NOMO-1 treated with dmso at 0.1 percent for 144 hours (cell line): ENCODE measurements at regions not wholly inside any gene's neighbourhood (a gene's known extent, or its start where the extent isn't known, plus 50 kb on each side); places are given as distances from the start of the nearest gene placed in this dataset.
"Not testable (repeated sequence)": the region's sequence is repeated elsewhere in the genome, so short reads cannot be mapped to it uniquely, and the experiment has no call there.

Experiments
- DNase-seq: peaks from one replicate; lab custom pipeline; 2025; ENCODE audit not compliant: unreplicated experiment; lab: John Stamatoyannopoulos, UW

DNA sequence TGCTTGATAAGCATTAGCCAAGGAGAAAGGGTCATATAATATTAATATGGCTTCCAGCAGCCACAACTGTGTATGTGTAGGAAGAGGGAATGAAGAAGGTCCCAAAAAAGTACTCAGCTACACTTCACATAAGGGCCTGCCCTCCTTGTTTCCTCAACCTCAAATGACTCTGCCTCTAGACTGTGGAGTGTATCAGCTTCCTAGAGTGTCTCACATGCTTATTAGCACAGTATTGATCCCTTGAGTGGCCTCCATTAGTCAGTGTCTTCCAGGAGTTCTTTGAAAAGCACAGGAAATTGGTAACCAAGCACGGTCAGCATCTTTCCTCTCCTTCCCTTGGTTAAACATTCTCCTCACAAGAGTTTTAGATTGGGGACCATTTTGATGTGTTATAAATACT, 190.4 kb upstream of the ATP10B start:
- DNase-seq, result no peak

DNA sequence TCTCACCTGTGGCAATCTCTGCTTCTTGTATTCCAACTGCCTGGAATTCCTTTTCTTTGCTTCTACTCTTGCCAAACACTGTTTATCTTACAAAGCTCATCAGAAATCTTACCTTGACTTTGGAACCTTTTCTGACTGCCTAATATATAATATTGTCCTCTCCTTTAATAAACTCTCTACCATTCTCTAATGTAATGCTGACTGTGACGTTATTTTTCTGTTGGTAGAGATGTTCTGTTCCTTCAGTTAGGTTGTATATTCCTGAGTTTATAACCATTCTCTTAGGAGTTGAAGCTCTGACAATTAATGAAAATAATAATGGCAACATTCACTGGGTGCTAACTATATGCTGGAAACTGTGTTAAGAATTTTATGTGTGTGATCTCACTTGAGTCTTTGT, 188.8 kb upstream of the ATP10B start:
- DNase-seq, result no peak

DNA sequence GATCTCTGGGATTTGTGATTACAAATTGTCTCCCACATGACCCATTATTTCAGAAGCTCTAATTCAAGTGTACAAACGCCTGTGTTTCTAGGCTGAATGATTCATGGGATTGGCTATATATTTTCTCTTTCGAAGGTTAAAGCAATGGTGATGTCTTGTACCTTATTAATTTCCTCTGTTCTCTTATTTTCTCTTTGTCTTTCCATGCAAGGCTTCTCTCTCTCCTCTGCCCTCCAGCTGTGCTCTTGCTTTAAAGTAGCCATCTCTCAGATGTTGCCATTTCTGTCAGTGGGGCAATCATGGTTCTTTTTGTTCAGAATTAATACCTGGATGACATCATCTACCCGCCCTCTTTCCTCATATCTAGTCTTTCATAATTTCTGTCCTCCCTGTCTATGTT, 184.3 kb upstream of the ATP10B start:
- DNase-seq, result no peak

DNA sequence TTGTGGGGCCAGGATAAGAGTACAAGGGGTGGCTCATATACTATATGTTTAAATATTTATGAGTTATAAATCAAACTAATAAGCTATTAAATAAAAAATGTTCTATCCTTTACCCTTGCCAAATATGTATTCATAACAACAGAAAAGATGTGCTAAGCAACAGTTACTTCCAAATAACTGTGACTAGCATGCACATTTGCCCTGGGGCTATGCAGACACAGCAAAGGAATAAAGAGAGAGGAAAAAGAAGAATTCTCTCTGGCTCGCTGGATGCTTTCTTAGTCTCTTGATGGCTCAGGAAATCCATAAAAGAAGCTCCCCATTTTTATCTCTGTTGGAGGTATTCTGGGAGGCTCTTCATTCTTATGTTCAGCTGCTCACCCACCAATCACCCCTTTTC, 182.4 kb upstream of the ATP10B start:
- no peak for DNase-seq

DNA sequence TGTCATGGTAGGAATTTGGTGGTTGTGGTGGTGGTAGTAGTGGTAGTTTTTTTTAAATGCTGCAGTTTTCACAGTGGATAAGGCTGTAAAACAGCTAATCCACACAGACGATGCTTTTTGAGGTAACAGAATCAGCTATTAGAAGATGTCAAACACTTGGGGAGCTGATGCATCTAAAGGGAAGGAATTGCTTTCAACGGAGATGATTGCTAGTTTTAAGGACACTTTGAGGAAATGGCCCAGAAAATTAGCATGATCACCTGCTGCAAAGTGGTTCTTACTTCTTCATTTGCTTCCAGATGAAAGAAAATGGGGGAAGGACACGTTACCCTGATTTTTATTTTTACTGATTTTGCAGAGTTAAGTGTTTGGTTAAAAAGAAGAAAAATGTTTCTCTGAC, 178.2 kb upstream of the ATP10B start:
- no peak for DNase-seq

DNA sequence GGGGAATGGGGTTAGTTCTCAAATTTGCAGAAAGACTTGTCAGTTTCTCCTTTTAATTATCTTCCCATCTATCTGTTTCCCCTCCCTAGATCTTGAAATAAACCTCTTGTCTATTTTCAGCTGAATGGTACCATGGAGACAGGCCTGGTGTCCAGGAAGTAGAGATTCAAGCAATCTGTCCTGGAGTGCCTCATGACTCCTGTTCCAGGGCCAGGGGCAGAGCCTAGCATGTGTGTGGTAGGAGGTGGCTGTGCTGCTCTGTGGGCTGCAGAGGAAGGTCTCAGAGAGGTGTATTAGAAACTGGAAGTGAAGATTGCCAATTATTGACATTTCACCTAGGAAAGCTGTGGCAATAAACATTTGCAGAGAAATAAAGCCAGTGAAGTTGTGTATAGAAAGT, 175.8 kb upstream of the ATP10B start:
- DNase-seq, result peak; percentile 42

DNA sequence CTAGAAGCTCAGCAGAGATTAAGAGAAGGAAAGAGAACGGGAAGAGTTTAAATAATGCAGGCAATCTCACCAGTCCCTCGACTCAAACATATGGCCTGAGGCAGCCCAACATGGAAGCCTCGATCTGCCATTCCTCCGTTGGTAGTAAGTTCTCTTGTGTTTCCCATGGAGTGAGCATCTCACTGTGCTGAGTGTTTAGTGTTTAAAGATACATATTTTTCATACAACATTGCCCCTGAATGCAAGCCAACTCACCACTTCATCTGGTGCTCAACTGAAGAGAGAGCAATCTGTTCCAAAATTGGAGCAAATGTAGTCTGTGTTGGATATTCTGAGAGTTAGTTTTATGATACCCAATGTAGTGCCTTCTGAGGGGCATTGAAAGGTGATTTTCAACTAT, 171.5 kb upstream of the ATP10B start:
- no peak for DNase-seq

DNA sequence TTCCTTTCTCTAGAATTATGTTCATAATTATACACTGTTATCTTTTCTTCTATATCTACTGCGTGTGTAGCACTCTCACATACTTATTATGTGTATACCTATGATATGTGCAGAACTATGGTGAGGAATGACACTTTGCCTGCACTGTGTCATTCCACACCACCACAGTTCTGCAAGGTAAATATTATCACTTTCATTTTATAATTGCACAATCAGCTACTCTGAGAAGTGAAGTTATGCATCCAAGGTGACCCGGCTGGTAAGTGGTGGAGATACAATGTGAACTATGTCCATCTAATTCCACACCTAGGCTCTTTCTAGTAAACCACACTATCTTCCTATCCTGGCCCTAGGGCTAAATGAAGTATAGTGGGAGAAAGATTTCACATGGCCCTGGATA, 170.1 kb upstream of the ATP10B start:
- no peak for DNase-seq

DNA sequence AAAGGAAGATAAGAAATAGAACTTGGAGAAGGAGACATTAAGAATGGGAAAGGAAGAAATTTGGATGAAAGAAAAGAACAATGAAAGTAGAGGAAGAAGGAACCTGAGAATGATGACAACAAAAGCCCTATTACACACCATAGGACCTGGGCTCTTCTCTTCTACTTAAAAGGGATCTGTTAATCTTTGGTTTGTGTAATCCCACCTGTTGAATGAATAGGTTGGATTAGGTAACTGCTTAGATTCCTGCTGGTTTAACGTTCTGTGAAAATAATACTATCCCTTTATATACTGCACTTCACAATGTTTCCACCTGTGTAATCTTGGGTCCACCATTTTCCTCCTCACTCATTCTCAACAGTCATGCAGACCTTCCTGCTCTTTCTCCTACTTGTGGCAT, 157.8 kb upstream of the ATP10B start:
- DNase-seq, result no peak

DNA sequence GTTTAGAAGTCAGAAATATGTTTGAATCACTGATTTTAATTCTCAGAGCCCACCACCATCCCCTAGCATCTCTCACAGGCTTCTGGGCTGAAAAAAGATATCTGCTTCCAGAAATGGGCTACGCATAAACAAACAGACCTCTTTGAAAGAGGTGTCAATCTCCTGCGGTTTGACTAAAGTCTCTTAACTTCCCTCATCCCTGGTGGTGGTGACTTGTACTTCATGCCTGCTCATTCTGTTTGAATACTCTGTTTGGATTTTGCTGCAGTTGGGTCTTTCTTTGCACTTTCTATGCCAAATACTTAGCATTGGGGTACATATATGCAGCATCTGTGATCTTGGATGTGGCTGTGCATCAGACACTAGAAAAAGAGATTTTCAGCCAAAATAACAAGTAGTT, 157.2 kb upstream of the ATP10B start:
- DNase-seq, result no peak

DNA sequence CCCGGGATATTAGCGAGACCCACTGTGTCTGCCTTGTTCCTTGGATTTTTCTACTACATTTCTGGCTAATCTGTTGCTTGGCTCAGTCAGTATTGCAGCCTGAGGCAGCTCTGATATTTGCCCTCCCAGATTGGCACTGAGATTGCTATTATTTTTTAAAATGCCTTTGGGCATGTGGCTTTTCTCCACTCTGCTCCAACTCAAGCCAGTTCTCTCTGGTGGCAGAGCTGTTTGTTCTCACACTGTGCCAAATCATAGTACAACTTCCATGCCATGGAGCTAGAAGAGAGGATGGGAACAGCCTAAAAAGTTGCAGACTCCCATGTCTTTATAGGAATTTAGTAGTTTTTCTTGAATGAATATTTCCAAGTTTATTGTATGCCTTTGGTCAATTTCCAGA, 155.9 kb upstream of the ATP10B start:
- DNase-seq, result no peak

DNA sequence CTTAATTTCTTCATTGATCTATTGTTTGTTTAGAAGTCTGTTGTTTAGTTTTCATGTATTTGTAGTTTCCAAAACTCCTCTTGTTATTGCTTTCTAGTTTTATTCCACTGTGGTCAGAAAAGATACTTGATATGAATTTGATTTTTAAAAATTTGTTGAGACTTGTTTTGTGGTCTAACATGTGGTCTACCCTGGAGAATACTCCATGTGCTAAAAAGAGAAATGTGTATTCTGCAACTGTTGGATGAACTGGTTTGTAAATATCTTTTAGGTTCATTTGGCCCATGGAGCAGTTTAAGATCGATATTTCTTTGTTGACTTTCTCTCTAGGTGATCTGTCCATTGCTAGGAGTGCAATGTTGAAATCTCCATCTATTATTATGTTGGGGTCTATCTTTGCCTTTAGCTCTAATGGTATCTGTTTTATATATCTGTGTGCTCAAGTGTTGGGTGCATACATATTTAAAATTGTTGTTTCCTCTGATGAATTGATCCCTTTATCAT, 150.6 kb upstream of the ATP10B start:
- no peak for DNase-seq

DNA sequence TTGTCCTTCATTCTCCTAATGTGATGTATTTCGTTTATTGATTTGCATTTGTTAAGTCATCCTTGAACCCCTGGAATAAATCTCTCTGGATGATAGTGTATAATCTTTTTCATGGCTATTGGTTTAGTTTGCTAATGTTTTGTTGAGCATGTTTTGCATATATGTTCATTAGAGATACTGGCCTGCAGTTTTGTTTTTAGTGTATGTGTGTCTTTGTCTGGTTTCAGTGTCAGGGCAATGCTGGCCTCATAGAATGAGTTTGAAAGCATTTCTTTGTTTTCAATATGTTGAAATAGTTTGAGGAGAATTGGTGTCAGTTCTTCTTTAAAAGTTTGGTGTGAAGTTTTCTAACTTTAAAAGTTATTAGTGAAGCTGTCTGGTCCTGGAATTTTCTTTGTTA, 149.6 kb upstream of the ATP10B start:
- DNase-seq, result no peak

DNA sequence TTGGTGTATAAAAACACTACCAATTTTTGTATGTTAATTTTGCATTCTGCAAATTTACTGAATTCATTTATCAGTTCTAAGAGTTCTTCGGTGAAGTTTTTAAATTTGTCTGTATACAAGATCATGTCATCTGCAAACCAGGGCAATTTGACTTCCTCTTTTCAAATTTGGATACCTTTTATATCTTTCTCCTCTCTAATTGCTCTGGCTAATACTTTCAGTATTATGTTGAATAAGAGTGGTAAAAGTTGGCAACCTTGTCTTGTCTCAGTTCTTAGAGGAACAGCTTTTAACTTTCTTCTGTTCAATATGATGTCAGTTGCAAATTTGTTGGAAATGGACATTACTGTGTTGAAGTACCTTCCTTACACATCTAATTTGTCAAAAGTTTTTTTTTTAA, 149.1 kb upstream of the ATP10B start:
- DNase-seq, result not testable (repeated sequence)

DNA sequence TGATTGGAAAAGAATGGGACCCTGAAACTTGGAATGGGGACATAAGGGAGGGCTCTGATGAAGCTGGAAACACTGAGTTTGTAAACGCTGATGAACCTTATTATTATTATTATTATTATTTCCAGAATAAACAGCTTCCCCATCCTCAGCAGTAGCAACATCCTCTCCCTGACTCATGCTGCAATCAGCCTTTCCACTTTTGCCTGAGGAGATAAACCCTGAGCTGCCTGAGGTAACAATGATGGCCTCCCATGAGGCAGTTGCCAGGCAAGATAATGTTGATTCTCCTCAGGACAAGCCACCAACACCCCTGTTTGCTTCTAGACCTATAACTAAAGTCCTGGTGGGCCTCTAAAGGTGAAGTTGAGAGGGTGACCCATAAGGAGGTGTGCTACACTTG, 139.2 kb upstream of the ATP10B start:
- DNase-seq, result no peak

DNA sequence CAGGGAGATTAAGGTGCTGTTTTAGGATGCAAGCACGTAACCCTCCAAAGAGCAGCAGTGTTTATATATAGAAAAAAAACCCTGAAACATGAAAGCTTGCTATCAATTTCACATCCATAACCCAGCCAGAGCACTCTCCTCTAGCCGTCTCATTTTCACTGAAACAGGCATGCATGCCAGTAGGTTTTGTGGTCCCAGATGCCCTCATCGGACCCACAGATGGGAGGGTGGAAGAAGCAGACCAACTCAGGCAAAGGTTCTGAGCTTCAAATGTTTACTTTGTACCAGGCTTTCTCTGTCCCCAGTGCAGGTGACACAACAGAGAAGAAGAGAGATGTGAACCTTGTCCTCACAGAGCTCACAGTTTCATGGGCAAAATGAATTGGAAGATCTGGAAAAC, 127.4 kb upstream of the ATP10B start:
- DNase-seq, result no peak

DNA sequence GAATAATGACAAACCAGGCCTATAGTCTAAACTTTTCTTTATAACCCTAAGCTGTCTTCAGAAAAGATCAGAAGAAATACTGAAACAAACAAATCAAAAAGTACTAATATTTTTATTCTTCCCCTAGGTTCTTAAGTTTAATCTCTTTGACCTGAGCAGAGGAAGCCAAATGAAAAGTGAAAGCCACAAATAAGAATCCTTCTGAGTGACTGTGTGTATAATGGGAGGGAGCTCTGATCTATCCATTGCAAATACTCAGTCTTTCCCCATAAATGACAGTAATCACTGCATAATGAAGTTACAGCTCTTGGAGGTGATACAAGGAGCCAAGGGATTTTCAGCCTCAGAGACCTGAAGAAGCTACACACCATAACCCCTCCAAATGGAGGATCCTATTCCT, 126.9 kb upstream of the ATP10B start:
- no peak for DNase-seq

DNA sequence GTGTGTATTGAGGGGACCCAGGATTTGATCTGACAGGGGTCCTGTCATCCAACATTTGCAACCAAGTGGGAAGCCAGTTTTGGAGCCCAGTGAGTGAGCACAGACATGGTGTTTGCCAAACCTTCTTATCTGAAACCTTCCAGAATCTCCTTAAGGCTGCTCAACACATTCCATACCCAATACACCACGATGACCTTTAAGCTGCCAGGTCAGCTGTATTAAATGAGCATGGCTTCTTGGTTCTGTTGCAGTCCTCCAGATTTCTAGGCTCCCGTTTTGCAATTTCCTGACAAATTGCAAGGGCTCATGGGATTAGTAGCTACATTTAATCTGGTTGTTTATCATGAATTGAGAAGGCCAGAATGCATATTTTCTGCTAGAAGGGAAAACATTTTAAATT, 124.2 kb upstream of the ATP10B start:
- no peak for DNase-seq

DNA sequence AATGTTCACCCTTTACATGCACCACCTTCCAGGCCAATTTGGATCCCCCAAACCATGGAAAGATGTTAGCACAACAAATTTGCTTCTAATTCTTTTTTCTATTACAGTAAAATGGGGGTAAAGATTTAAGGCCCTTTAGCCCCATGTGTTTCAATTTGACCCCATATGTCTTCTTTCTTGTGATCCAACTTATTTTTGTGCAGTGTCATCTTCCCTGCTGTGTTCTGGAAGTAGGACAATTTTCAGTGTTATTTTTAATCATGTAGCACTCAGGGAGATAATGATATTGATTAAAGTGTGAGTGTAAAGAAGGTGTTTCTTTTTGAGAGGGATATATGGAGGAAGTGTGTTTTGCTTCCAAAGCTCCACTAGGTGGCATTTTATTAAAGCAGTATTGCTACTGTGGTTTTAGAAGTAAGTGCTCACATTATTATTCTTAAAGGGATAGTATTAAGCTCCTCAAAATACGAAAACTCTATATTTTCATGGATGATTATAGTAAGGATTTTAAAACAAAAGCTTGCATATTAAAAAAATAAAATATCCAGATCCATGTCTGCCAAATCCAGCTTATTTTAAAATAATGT, 118.7 kb upstream of the ATP10B start:
- no peak for DNase-seq

DNA sequence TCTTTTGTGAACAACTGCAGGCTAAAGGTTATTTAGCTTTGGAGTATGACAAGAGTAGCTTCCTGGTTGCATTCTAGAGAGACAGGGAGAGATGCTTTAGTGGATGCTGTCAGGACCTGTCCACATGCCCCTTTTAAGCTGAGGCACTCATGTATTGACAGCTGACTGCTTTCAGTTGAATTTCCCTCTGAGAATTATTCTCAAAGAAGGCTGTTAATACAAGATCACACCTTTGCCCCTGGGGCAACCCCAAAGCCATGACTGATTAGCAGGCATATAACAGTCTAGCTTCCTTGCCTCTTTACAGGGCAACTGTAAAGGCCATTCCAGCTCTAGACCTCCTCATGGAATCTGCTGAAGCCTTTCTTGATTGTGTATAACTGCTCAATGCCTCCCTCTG, 117.6 kb upstream of the ATP10B start:
- no peak for DNase-seq

DNA sequence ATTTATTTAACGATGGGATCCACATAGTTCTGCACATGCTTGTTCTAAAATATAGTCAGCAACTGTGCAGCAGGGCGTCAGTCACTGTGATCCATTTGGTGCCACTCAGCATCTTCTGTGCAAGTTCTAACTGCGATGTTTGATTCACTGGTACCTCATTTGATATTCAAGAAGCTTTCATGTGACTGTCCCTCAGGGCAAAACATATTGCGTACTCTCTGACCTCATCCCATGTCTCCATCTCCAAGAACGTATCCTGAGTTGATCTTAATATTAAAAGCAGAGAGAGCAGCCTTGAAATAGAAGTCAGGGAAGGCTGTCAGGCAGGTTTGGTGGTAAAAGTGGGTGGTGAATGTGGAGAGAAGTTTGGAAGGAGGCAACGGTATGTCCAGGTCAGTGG, 116.5 kb upstream of the ATP10B start:
- no peak for DNase-seq

DNA sequence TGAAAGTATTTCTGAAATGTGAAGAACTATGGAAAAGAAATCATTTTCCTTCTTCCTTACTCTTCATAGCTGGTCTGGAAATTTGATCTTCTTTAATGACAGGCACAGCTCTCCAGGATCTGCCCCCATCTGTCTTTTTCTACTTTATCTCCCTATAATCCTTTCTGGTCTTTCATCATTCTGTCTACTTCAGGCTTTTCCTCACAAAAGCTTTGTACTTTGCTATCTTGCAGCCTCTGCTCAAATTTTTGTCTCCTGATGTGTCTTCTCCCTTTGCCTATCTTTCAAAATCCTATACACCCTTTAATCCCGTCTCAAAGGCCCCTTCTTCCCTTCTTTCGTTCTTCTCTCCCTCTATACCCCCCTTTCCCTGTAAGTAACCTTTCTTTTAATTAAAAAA, 114.9 kb upstream of the ATP10B start:
- no peak for DNase-seq

DNA sequence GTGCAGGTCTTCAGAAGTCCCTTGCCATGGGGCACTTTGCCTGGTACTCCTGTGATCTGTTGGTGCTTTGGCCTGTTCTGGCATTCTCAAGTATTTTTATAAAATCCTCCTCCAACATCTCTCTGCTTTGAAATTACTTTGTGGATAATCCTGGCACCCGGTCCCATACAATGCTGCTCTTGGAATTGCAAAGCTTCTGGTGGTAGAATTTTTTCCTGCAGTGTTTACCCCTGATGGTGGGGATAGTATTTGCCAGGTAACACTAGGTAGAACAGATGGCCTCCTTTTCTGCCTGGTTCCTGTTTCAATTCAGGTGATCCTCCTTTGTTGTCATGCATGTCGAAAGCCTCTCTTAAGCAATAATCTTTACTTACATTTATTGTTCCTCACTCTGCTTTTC, 109.8 kb upstream of the ATP10B start:
- DNase-seq, result no peak

DNA sequence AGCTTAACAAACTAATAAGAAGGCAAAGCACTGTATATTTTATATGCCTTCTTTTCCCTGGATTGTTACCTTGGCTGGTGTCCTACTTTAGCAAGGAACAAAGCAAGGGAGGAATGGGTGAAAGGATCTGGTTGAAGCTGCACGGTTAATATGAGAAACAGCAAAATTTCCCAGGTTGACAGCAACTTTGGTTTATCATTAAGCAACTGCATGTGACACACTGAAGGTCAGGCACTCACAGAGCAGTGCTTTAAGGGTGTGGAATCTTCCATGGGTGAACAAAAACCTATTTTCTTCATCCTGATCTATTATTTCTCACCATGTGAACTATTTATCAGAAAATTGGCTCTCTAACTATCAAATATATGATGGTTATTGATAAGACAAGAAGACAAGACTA, 109.0 kb upstream of the ATP10B start:
- DNase-seq, result no peak
